ENCODE measurements at regions not wholly inside any gene's neighbourhood (a gene's known extent, or its start where the extent isn't known, plus 50 kb on each side); places are given as distances from the start of the nearest gene placed in this dataset.
A peak's percentile ranks its signal among the peaks of the same experiment; 100 is the strongest.

DNA sequence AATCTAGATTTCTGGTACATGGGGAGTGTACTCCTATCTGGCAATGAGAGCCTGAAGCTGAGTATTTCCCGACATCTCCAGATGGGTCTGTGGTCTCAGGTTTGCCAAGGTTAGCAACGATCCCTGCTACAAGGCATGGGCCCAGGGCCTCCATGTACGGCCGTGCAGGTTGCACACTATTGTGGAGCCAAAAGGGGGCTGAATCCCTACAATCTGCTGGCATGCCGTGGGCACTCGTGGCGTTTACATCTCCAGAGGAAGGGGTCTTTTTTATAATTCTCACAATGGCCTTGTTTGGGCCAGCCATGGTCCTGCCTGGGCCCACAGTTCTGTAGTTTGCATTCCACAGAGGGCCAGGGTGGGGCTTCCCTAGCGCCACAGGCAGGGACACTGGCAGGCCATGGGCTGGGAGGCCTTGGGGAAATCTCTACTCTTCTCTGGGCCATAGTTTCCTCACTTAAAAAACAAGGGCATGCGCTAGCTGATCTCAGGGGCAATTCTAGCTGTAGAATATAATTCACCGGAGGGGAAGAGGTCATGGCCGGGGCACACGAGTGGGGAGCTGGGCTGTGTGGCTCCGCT, 68.9 kb upstream of the TLE3 start:
- H2BK120ac ChIP-seq (replicated peaks; ENCODE audit: low read depth, low read length): no peak overlapping the region
- no peaks in the 10 kb centered on the region for H3K27me3 ChIP-seq (replicated peaks in 1 of 4; ENCODE audit: control insufficient read depth in 3 of 4, extremely low read depth in 1 of 4, insufficient read depth in 3 of 4, low read length in 3 of 4)
- H2BK12ac ChIP-seq (ENCODE audit: low read depth, low read length): no peak overlapping the region
- no peak overlapping the region for H3K9ac ChIP-seq (replicated peaks in 1 of 4; ENCODE audit: extremely low read depth in 1 of 4, low read depth in 3 of 4, low read length in 3 of 4)
- no peak overlapping the region for H3K14ac ChIP-seq (ENCODE audit: insufficient read length)
- 87% methylated on average over 12 of the region's 13 CpGs; no CpG with 5 or more reads in 1 of the 2 experiments for WGBS, 2 experiments (ENCODE audit: extremely low coverage in 1 of 2, insufficient coverage in 1 of 2, insufficient read length in 1 of 2, insufficient replicate concordance in 2 of 2, low coverage in 1 of 2, low lambda C conversion rate in 2 of 2, missing lambda C conversion rate in 1 of 2)
- CTCF ChIA-PET (ENCODE audit: partially characterized antibody): interaction anchor here (1.1 to 1.3 kb wide), 2 partner anchors 15 to 16 kb away, joined by 4 to 5 read pairs; no protein-coding TSS in a partner anchor
- no peak overlapping the region for H3K56ac ChIP-seq (replicated peaks; ENCODE audit: insufficient read length, low read depth, low read length)
- H3K4me2 ChIP-seq (ENCODE audit: insufficient read depth in 1 of 2, low read depth in 2 of 2, low read length in 2 of 2): no peak overlapping the region
- H3K4me3 ChIP-seq (ENCODE audit: extremely low read depth in 1 of 4, insufficient read depth in 2 of 4, low read depth in 3 of 4, low read length in 4 of 4): no peak overlapping the region
- DNase-seq (ENCODE audit: low read depth in 1 of 2, low spot score in 2 of 2): no peak
- H3K79me1 ChIP-seq (ENCODE audit: low read depth, low read length): no peaks in the 10 kb centered on the region
- peaks cover 3 to 6% (median 4%) of the 10 kb centered on the region in 4 experiments for H3K4me1 ChIP-seq (replicated peaks in 1 of 4; ENCODE audit: control insufficient read depth in 3 of 4, insufficient read depth in 4 of 4, low read length in 3 of 4)
- H2AK5ac ChIP-seq (ENCODE audit: low read depth, low read length): no peak overlapping the region
- peak overlapping the region; percentile 63; the same call in 1 of the 2 replicates for H4K8ac ChIP-seq (ENCODE audit: extremely low read depth, insufficient read depth, low read length)
- H2BK5ac ChIP-seq (ENCODE audit: low read depth, low read length): no peak overlapping the region
- no peaks in the 10 kb centered on the region for H3K36me3 ChIP-seq (ENCODE audit: control insufficient read depth in 2 of 4, insufficient read depth in 4 of 4, low read length in 3 of 4)
- no peaks in the 10 kb centered on the region for H4K20me1 ChIP-seq (replicated peaks in 1 of 2; ENCODE audit: control insufficient read depth in 1 of 2, insufficient read depth in 2 of 2, low read length in 2 of 2)
- no peak overlapping the region for H4K5ac ChIP-seq (ENCODE audit: insufficient read length, low read depth, low read length)
- no peak overlapping the region for H2BK20ac ChIP-seq (ENCODE audit: low read length)
- no peak for FAIRE-seq
- no peak overlapping the region for H3K23ac ChIP-seq (ENCODE audit: insufficient read length)
- no peak overlapping the region for H2BK15ac ChIP-seq (ENCODE audit: low read length)
- H3K4ac ChIP-seq (replicated peaks; ENCODE audit: insufficient read length, low read depth, low read length): no peak overlapping the region
- no peaks in the 10 kb centered on the region for H3K79me2 ChIP-seq (ENCODE audit: control insufficient read depth in 1 of 2, insufficient read depth in 2 of 2, low read length in 2 of 2)
- no peaks in the 10 kb centered on the region for H3K9me3 ChIP-seq (ENCODE audit: insufficient read depth in 2 of 2, low read depth in 1 of 2, low read length in 1 of 2)
- H3K18ac ChIP-seq (ENCODE audit: extremely low read depth, low read length): no peak overlapping the region
- no peak overlapping the region for H3K27ac ChIP-seq (ENCODE audit: low read depth, low read length)
- H3K23me2 ChIP-seq (ENCODE audit: low read depth, low read length): no peaks in the 10 kb centered on the region; the same call in 1 of the 2 replicates
- H2AFZ ChIP-seq (ENCODE audit: low read length): no peak overlapping the region
- POLR2A ChIA-PET (ENCODE audit: partially characterized antibody): no interaction called here
- no peak overlapping the region for H4K91ac ChIP-seq (replicated peaks; ENCODE audit: insufficient read length, low read length)

Measured in H1 (cell line).